DMS153 (cell line): ENCODE measurements at regions not wholly inside any gene's neighbourhood (a gene's known extent, or its start where the extent isn't known, plus 50 kb on each side); places are given as distances from the start of the nearest gene placed in this dataset.
"Not testable (repeated sequence)": the region's sequence is repeated elsewhere in the genome, so short reads cannot be mapped to it uniquely, and the experiment has no call there.

ENCODE experiments used
- DNase-seq: peaks from one replicate; lab custom pipeline; 2025; lab: John Stamatoyannopoulos, UW

- peak; percentile 81 for DNase-seq
Measured at GRCh38 chr2:175606010-175606841, 395.8 kb downstream of the LNPK start.

DNA sequence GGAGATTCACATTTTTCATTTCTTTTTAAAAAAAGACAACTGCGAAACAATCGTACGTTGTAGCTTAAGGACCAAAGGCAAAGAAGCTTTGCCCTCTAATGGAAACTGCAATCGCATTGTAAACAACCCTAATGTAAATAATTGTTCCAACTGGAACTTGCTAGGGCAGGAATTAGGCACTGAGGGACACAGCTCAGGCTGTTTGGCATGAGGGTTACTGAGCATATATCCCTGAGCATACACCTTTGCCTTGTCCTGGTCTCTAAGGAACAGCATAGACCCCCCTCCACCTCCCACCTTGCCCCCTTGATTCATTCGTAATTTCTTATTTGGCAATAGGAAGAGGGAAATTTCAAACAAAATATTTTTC lies 396.4 kb downstream of the LNPK start:
- peak; percentile 68 for DNase-seq

- DNase-seq = no peak
Measured at GRCh38 chr2:175601969-175602368, 400.1 kb downstream of the LNPK start.

DNA sequence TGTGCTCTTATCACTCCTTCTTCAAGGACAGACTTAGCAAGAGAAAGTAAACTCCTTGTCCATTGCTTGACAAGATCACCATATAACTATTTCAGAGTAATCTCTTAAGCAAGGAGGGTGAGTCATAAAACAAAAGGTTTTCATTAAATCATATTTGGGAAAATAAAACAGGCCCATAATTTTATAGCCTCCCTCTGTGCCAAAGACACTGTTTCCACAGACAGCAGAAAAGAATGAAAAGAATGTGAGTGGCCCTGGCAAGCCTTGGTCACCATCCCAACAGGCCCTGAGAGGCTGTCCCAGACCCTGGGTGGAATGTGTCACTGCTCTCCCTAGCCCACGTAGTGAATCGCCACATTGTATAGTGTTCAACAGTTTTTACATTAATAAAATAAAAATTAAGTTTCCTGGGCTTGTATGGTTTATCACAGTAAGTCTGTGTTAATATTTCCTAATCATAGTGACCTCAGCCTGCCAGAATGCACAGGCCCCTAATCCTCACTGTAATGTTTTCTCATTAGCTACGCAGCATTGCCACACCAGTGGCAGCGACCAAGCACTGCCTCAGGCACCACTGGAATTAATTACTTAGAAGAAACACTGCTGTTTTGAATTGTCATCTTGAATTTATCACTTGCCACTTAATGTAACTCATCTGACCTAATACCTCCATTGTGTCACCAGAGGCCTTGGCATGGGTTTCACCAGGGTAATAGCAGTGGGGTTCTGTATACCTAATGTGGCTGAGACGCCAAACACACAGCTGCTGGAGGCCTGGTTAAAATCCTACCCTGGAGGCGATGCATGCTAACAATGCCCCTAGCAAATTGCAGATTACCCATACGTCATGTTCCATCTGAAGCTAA lies 401.9 kb downstream of the LNPK start:
- no peak for DNase-seq

GRCh38 chr2:175597286-175597685 lies 404.8 kb downstream of the LNPK start:
- no peak for DNase-seq

DNA sequence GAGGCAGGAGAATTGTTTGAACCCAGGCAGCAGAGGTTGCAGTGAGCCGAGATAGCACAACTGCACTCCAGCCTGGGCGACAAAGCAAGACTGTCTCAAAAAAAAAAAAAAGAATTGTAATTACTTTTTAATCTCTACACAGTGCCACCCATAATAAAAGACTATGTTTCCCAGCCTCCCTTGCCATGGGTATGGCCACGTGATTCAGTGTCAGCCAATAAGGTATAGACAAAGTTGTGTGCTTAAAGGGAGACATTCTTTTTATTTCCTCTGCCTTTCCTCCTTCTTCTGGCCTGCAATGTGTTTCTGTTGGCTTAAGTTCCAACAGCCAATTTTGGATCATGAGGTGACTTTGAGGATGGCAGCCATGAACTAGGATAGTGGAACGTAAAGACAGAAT lies 406.9 kb downstream of the LNPK start:
- no peak for DNase-seq

GRCh38 chr2:175593686-175594525 lies 408.2 kb downstream of the LNPK start:
- not testable (repeated sequence) for DNase-seq

GRCh38 chr2:175588213-175588612 lies 406.7 kb upstream of the ATP5MC3 start:
- not testable (repeated sequence) for DNase-seq

DNA sequence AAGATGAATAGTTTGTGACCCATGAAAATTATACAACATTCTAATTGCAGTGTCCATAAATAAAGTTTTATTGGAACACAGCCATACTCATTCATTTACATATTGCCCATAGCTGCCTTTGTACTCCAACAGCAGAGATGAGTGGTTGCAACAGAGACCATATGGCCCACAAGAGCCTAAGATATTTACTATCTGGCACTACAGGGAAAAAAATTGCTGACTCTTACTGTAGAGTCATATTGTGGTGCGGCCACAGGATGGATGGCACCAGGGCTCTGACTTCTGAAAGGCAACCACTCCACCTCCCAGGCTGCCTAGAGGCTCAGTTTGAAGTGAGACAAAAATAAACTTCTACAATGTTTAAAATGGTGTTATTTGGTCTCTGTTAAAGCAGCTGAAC lies 404.0 kb upstream of the ATP5MC3 start:
- no peak for DNase-seq

DNA sequence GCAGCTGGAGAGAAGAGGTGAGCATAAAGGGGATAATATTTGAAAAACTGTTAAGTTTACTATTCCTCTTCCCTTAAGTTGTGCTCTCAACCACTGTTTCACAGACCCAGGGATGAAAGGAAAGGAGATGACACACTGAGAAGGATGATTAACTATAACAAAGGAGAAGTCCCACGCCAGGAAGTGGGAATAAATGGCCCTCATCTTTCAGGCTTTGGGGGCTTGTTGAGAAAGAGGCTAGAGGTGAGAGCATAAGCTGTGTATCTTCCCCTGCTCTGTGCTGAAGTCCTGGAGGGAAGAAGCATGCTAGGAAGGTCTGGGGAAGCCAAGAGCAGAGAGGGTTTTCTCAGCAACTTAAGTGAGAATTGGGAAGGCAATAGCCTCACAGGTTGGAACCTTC lies 399.1 kb upstream of the ATP5MC3 start:
- DNase-seq = no peak

DNA sequence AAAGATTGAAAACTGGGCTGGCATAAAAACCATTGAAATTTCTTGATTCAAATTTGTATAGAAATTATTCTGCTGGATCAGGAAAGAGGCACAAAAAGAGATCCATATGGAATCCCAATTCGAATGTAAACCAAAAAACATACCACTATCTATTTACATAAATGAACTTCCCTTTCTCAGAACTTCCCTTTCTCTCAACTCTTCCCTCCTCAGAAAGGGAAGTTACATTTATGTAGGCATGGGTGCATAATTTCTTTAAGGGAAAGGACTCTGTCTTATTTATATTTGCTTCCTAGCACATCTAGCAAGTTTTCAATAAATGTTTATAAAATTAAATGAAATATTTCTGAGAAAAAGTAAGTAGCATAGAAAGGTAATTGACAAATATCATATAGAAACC lies 398.1 kb upstream of the ATP5MC3 start:
- DNase-seq = no peak

- DNase-seq = no peak
Measured at GRCh38 chr2:175577368-175577970, 396.0 kb upstream of the ATP5MC3 start.

- DNase-seq = no peak
Measured at GRCh38 chr2:175576875-175577274, 395.4 kb upstream of the ATP5MC3 start.

- no peak for DNase-seq
Measured at GRCh38 chr2:175576270-175576669, 394.8 kb upstream of the ATP5MC3 start.

DNA sequence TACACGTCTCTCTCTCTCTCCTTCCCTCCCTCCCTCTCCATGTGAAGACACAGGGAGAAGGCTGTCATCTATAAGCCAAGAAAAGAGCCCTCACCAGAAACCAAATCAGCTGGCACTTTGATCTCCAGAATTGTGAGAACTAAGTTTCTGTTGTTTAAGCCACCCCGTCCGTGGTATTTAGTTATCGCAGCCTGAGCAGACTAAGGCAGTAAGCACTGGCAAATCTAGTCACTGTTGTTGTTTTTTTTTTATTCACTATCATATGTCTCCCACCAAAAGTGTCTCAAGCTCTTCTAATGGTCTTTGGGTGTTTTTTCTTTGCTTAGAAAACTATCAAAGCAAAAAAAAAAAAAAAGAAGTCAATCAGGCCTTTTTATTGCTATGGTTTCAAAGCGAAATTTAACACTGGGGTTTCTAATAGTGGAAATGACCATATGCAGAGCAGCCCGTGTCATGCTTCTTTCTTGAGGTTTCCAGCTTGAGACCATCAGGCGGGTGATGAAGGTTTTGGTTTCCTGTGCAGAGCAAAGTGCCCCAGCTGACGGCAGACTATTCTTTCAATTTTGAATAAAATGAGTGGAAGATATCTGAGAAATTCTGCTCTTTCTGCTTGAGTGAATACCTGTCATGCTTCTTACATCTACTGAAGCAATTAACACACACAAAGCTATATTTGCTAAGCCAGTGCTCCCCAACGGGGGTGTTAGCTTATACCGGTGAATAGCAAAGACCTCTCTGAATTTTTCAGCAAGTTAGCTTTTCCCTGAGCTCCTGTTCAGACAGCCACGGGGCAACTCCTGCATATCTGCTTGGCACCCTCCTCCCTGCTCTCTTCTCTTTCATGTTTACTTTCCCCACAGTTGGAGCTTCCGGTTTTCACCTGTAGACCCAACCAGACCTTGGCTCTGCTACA lies 394.1 kb upstream of the ATP5MC3 start:
- DNase-seq = peak; percentile 43

- no peak for DNase-seq
Measured at GRCh38 chr2:175574069-175574468, 392.6 kb upstream of the ATP5MC3 start.

- no peak for DNase-seq
Measured at GRCh38 chr2:175571078-175571653, 389.7 kb upstream of the ATP5MC3 start.

DNA sequence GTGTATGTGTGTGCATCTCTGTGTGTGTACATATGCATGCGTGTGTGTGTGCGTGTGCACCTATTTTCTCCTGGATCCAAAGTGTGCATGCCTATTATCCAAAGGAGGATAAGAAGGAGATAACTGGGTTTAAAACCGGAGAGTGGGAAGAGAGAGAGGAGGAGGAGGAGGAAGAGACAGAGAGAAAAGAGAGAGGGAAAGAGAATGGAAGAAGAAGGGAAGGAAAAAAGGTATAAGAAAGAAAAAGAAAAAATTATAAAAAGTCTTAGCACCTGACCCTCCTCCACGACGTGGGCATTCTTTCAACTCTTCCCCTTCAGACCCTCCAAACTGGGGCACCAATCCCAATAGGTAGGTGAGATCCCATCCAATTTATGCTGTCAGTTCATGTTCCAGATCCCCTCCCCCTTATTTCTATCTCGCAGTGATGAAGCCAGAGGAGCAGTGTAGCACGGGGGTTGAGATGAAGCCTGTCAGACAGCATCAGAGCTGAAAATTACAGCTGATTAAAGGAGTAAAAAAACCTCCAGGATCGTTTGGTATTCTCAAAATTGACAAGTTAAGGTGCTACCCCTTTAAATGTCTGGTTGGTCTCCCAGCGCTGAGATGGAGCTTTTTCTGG lies 386.7 kb upstream of the ATP5MC3 start:
- no peak for DNase-seq

- no peak for DNase-seq
Measured at GRCh38 chr2:175567435-175568061, 386.0 kb upstream of the ATP5MC3 start.
